LNCAP (cell line): ENCODE measurements at regions not wholly inside any gene's neighbourhood (a gene's known extent, or its start where the extent isn't known, plus 50 kb on each side); places are given as distances from the start of the nearest gene placed in this dataset.

Experiments
- TF ChIP-seq, protein P1 (sequence below): fragments of 450-650 bp; IDR thresholded peaks from 2 replicates; pipeline ENCODE4 v1.5.1; 2017; ENCODE audit warnings: mild to moderate bottlenecking

DNA sequence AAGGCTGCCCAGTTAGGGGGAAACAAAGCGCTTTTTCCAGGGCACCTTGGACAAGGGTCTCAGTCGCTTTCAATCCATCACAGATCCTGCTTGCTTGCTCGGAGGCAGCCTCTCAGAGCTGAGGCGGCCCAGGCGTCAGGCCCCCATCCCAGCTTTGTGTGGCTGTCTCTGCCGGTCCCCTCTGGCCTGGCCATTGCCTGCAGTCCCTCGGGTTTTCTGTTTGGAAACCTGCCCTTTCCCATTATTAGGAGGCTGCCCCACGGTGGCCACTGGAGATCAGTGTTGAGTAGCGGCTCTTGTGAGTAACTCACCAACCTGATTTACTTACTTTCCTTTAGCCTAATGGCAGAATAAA is 216.1 kb downstream of the GLRX3 start:
- TF ChIP-seq, protein P1, sequence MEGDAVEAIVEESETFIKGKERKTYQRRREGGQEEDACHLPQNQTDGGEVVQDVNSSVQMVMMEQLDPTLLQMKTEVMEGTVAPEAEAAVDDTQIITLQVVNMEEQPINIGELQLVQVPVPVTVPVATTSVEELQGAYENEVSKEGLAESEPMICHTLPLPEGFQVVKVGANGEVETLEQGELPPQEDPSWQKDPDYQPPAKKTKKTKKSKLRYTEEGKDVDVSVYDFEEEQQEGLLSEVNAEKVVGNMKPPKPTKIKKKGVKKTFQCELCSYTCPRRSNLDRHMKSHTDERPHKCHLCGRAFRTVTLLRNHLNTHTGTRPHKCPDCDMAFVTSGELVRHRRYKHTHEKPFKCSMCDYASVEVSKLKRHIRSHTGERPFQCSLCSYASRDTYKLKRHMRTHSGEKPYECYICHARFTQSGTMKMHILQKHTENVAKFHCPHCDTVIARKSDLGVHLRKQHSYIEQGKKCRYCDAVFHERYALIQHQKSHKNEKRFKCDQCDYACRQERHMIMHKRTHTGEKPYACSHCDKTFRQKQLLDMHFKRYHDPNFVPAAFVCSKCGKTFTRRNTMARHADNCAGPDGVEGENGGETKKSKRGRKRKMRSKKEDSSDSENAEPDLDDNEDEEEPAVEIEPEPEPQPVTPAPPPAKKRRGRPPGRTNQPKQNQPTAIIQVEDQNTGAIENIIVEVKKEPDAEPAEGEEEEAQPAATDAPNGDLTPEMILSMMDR = no peak

DNA sequence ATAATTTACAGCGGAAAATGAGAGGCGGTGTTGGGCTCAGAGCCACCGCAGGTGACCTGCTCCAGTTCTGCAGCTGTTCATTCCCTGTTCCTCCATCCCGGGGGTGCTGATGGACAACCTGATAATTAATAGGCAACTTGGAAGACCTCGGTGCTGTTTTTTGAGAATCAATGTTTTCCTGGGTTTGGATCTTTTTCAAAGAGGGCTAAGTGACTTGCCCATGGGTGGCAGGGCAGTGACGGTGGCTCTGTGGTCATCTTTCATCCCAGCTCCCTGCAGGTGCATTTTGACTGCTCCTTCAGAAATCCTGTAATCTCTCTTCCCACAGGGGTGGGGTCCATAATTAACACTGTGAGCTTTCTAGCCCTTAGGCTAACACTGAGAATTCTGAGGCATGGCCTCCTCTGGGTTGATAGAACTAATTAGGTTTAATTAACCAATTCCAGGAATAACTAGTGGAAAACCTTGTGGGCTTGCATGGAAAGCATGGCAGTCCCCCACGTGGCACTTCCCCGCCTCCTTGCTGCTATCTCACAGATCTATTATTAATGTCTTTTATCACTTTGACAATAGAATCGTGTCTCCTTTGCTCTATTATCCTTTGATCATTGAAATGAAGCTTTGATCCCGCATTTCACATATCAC is 217.9 kb downstream of the GLRX3 start:
- TF ChIP-seq, protein P1 = no peak

GRCh38 chr10:130354573-130354954 is 218.4 kb downstream of the GLRX3 start:
- TF ChIP-seq, protein P1 = no peak

DNA sequence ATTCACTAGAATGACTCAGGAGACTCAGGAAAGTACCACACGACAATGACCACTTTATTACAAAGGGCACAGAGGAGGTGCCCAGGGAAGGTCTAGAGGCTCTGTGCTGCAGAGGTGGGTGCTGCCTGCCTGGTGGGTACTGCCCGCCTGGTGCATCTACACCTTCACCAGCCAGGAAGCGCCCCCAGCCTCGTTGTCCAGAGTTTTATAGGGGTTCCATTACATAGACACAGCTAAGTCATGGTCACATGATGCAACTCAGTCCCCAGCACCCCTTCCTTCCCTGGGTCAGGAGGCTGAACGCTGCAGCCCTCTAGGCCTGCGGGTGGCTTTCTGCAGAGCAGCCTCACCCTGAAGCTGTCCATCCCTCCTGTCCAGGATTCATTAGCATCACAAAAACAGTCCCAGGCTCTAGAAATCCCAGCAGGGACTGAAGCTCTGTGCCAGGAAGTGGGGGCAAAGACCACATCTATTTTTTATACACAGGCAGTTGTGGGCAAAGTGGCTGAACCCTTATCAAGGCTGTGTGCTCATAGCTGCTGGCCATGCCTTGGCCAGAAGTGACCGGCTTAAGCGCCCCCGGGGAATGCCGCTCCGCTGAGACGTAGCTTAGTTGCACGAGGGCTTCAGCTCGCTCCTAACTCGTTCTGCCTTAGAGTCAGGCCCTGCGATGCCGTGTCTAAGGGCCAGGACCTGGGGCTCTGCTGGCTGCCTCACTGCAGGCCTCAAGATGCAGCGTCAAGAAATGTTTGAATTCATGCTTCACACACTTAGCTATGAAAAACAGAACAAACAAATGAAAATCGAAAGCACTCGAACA is 219.0 kb downstream of the GLRX3 start:
- TF ChIP-seq, protein P1 = no peak

DNA sequence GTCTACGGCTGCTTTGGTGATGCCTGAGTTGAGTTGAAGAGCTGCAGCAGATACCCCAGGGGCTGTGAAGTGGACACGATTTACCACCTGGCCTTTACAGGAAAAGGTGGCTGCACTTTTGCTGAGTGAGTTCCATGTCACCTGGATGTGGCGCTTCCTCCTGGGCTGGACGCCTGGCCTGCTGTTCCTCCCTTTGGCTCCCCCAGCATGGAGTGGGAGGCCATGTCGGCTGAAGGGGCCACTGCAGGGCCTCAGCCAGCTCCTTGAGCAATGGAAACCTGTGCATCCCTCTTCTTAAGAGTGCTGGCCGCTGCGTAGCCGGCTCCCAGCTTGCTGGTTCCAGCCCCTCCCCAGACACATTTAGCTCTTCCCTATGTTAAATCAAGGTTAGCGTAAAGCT is 221.0 kb downstream of the GLRX3 start:
- TF ChIP-seq, protein P1 = no peak

GRCh38 chr10:130357951-130358350 is 221.8 kb downstream of the GLRX3 start:
- TF ChIP-seq, protein P1 = no peak

DNA sequence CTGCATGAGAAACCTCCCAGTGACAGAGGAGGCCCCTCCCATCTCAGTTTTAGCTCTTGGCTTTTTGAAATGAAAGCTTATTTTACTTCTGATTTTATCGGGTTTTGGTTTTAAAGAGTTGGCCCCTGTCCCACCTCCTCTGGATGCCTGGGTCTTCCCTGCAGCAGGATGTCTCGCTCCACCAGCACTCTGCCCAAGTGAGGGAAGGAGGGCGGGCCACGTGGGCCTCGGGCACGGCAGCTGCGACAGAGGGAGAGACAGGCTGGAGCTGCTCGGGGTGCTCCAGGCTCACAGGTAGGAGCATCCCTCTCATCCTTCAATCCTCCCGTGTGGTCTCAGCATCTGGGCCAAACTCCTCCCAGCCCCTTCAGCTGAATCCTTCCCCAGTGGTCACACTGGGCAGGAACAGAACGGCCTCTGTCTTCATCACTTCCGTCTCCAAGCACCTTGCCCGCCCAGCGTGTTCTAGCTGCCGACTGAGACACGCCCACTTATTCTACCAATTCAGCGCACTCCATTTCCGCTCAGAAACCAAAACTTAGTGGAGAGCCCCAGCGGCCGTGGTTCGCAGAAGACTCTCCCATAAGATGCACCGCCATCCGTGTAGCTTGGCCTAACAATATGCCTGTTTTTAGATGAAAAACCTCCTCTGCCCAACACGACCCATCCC is 222.9 kb downstream of the GLRX3 start:
- TF ChIP-seq, protein P1 = no peak
